CD4-positive, alpha-beta T cell treated with Interferon alpha-2 for 1 hour (primary cell): ENCODE measurements at regions not wholly inside any gene's neighbourhood (a gene's known extent, or its start where the extent isn't known, plus 50 kb on each side); places are given as distances from the start of the nearest gene placed in this dataset.
"Not testable (repeated sequence)": the region's sequence is repeated elsewhere in the genome, so short reads cannot be mapped to it uniquely, and the experiment has no call there.

ENCODE experiments used
- DNase-seq, 2 donors: peaks; one replicate each; pipeline ENCODE4 v3.0.0-alpha.2; 2020 to 2022

- DNase-seq = no peak
Observed at GRCh38 chr16:7938175-7938574, 605.5 kb downstream of the RBFOX1 start.

GRCh38 chr16:7921345-7921744 is 588.7 kb downstream of the RBFOX1 start:
- DNase-seq = no peak

GRCh38 chr16:7919782-7920181 is 587.1 kb downstream of the RBFOX1 start:
- DNase-seq = no peak

- no peak for DNase-seq
Observed at GRCh38 chr16:7914748-7915147, 582.1 kb downstream of the RBFOX1 start.

- DNase-seq = no peak
Observed at GRCh38 chr16:7912132-7912531, 579.5 kb downstream of the RBFOX1 start.

GRCh38 chr16:7910116-7910515 is 577.5 kb downstream of the RBFOX1 start:
- DNase-seq = no peak

GRCh38 chr16:7888411-7888810 is 555.8 kb downstream of the RBFOX1 start:
- no peak for DNase-seq

- DNase-seq = no peak
Observed at GRCh38 chr16:7887316-7887715, 554.7 kb downstream of the RBFOX1 start.

GRCh38 chr16:7871979-7872378 is 539.3 kb downstream of the RBFOX1 start:
- no peak for DNase-seq

GRCh38 chr16:7871371-7871770 is 538.7 kb downstream of the RBFOX1 start:
- DNase-seq = no peak

GRCh38 chr16:7867831-7868230 is 535.2 kb downstream of the RBFOX1 start:
- no peak for DNase-seq

- DNase-seq = no peak
Observed at GRCh38 chr16:7866144-7866543, 533.5 kb downstream of the RBFOX1 start.

GRCh38 chr16:7865393-7865792 is 532.7 kb downstream of the RBFOX1 start:
- DNase-seq = not testable (repeated sequence)

- no peak for DNase-seq
Observed at GRCh38 chr16:7861891-7862582, 529.4 kb downstream of the RBFOX1 start.

- no peak for DNase-seq
Observed at GRCh38 chr16:7853197-7853596, 520.6 kb downstream of the RBFOX1 start.

GRCh38 chr16:7849841-7850240 is 517.2 kb downstream of the RBFOX1 start:
- DNase-seq = no peak

GRCh38 chr16:7843261-7843660 is 510.6 kb downstream of the RBFOX1 start:
- DNase-seq = no peak

GRCh38 chr16:7839568-7839967 is 506.9 kb downstream of the RBFOX1 start:
- DNase-seq = no peak

- no peak for DNase-seq
Observed at GRCh38 chr16:7834771-7835431, 502.3 kb downstream of the RBFOX1 start.

- DNase-seq = no peak
Observed at GRCh38 chr16:7820816-7821215, 488.2 kb downstream of the RBFOX1 start.

- no peak for DNase-seq
Observed at GRCh38 chr16:7805686-7806396, 473.2 kb downstream of the RBFOX1 start.

- no peak for DNase-seq
Observed at GRCh38 chr16:7804635-7805195, 472.1 kb downstream of the RBFOX1 start.

GRCh38 chr16:7792346-7792745 is 459.7 kb downstream of the RBFOX1 start:
- no peak for DNase-seq
